Activated CD4-positive, alpha-beta T cell treated with anti-CD3 and anti-CD28 coated beads, Interleukin-2, amount 50 U/mL, for 48 hours (primary cell): ENCODE measurements at regions not wholly inside any gene's neighbourhood (a gene's known extent, or its start where the extent isn't known, plus 50 kb on each side); places are given as distances from the start of the nearest gene placed in this dataset.
A peak's percentile ranks its signal among the peaks of the same experiment; 100 is the strongest.

Experiments
- DNase-seq, 2 experiments: peaks; one replicate each; pipeline ENCODE4 v3.0.0-alpha.2; 2020

- no peak for DNase-seq
These were observed 1158.6 kb downstream of the CDH12 start for GRCh38 chr5:21694567-21694966.

- no peak for DNase-seq
These were observed 1159.6 kb downstream of the CDH12 start for GRCh38 chr5:21693591-21693990.

- DNase-seq, result no peak
These were observed 1163.6 kb downstream of the CDH12 start for GRCh38 chr5:21689587-21689986.

GRCh38 chr5:21688655-21689054 is 1164.5 kb downstream of the CDH12 start:
- no peak for DNase-seq

- no peak for DNase-seq
These were observed 1165.5 kb downstream of the CDH12 start for GRCh38 chr5:21687621-21688020.

GRCh38 chr5:21686706-21687105 is 1166.4 kb downstream of the CDH12 start:
- no peak for DNase-seq

GRCh38 chr5:21685522-21685921 is 1167.6 kb downstream of the CDH12 start:
- no peak for DNase-seq

GRCh38 chr5:21684992-21685391 is 1168.2 kb downstream of the CDH12 start:
- DNase-seq, result no peak

GRCh38 chr5:21681911-21682310 is 1171.2 kb downstream of the CDH12 start:
- no peak for DNase-seq

GRCh38 chr5:21680641-21681040 is 1172.5 kb downstream of the CDH12 start:
- DNase-seq, result no peak

GRCh38 chr5:21680196-21680595 is 1172.9 kb downstream of the CDH12 start:
- DNase-seq, result no peak

GRCh38 chr5:21678526-21678925 is 1174.6 kb downstream of the CDH12 start:
- DNase-seq, result no peak

GRCh38 chr5:21672911-21673310 is 1180.2 kb downstream of the CDH12 start:
- DNase-seq, result no peak

- no peak for DNase-seq
These were observed 1180.8 kb downstream of the CDH12 start for GRCh38 chr5:21672360-21672759.

- no peak for DNase-seq
These were observed 1187.6 kb downstream of the CDH12 start for GRCh38 chr5:21665524-21665923.

GRCh38 chr5:21663082-21663481 is 1190.1 kb downstream of the CDH12 start:
- DNase-seq, result peak in 1 of 2 experiments; percentile 2

- DNase-seq, result no peak
These were observed 1192.0 kb downstream of the CDH12 start for GRCh38 chr5:21661184-21661583.

- no peak for DNase-seq
These were observed 1198.6 kb downstream of the CDH12 start for GRCh38 chr5:21654556-21654955.

GRCh38 chr5:21649969-21650368 is 1203.2 kb downstream of the CDH12 start:
- DNase-seq, result no peak

- no peak for DNase-seq
These were observed 1206.7 kb downstream of the CDH12 start for GRCh38 chr5:21646469-21646868.

GRCh38 chr5:21644032-21644431 is 1209.1 kb downstream of the CDH12 start:
- no peak for DNase-seq

- DNase-seq, result no peak
These were observed 1210.8 kb downstream of the CDH12 start for GRCh38 chr5:21642312-21642711.

- no peak for DNase-seq
These were observed 1229.3 kb downstream of the CDH12 start for GRCh38 chr5:21623831-21624230.

- DNase-seq, result no peak
These were observed 1237.9 kb downstream of the CDH12 start for GRCh38 chr5:21615195-21615765.

- DNase-seq, result no peak
These were observed 1239.1 kb downstream of the CDH12 start for GRCh38 chr5:21613971-21614488.
